Sigmoid colon (tissue), 3 donors: ENCODE measurements at regions not wholly inside any gene's neighbourhood (a gene's known extent, or its start where the extent isn't known, plus 50 kb on each side); places are given as distances from the start of the nearest gene placed in this dataset.

Source experiments
- POLR2A ChIP-seq, 2 donors: fragments of 450-650 bp; IDR thresholded peaks; one replicate each; pipeline ENCODE4 v1.6.1; 2016; ENCODE audit warnings: antibody characterized with exemption in 2 of 2, mild to moderate bottlenecking in 2 of 2, moderate library complexity in 2 of 2
- TF ChIP-seq, protein P1 (sequence below), 4 experiments: fragments of 450-650 bp in 3 of 4; fragments of 200-600 bp in 1 of 4; IDR thresholded peaks; one replicate each; pipeline ENCODE4 v1.5.1; 2016 to 2019; ENCODE audit warnings: antibody characterized with exemption in 4 of 4, mild to moderate bottlenecking in 3 of 4, moderate library complexity in 2 of 4

DNA sequence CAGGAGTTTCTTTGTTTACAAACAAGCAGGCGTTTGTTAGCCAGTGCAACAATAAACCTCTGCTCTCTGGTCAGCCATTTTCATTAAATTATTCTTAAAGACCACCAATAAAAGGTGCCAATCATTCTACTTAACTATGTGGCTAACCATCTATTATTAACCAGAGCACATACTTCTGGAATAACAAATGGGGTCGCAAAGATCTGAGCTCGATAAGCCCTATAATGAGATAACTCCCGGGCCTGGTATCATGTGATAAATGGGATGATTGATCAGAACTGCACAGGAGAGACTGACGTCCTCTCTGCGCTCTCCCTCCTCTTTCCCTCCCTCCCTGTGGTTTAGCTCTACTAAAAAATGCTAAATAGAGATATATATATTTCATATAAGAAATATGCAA is 488.2 kb downstream of the NTRK2 start:
- no peak for TF ChIP-seq POLR2A (IDR thresholded peaks at IDR 0.05)
- TF ChIP-seq, protein P1, sequence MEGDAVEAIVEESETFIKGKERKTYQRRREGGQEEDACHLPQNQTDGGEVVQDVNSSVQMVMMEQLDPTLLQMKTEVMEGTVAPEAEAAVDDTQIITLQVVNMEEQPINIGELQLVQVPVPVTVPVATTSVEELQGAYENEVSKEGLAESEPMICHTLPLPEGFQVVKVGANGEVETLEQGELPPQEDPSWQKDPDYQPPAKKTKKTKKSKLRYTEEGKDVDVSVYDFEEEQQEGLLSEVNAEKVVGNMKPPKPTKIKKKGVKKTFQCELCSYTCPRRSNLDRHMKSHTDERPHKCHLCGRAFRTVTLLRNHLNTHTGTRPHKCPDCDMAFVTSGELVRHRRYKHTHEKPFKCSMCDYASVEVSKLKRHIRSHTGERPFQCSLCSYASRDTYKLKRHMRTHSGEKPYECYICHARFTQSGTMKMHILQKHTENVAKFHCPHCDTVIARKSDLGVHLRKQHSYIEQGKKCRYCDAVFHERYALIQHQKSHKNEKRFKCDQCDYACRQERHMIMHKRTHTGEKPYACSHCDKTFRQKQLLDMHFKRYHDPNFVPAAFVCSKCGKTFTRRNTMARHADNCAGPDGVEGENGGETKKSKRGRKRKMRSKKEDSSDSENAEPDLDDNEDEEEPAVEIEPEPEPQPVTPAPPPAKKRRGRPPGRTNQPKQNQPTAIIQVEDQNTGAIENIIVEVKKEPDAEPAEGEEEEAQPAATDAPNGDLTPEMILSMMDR (IDR thresholded peaks at IDR 0.05), result no peak
